Body of pancreas (tissue), 4 donors: ENCODE measurements at regions not wholly inside any gene's neighbourhood (a gene's known extent, or its start where the extent isn't known, plus 50 kb on each side); places are given as distances from the start of the nearest gene placed in this dataset.

Source experiments
- ATAC-seq: fragments of 150-250 bp; one replicate; pipeline ENCODE4 v1.9.1; 2016
- DNase-seq, 4 donors: peaks; one replicate each; pipeline ENCODE4 v3.0.0-alpha.2; 2019
- H3K27ac ChIP-seq, 4 donors: fragments of 200-600 bp; sonication (generic); 1 replicate in 3 of 4; 2 replicates in 1 of 4; pipeline versions ENCODE4 v1.5.1 to v1.6.1; 2016 to 2019; ENCODE audit warnings: mild to moderate bottlenecking in 1 of 4, mixed read lengths in 1 of 4, moderate library complexity in 1 of 4
- H3K27me3 ChIP-seq, 2 donors: fragments of 200-600 bp; sonication (generic); one replicate each; pipeline ENCODE4 v1.6.0; 2016; ENCODE audit warnings: mild to moderate bottlenecking in 1 of 2
- H3K36me3 ChIP-seq, 2 donors: fragments of 200-600 bp; sonication (generic); replicated peaks in 1 of 2; 2 replicates each; pipeline ENCODE4 v1.5.1; 2016; ENCODE audit warnings: low read depth in 2 of 2; ENCODE audit not compliant: insufficient read depth in 1 of 2
- H3K4me1 ChIP-seq: fragments of 200-600 bp; sonication (generic); one replicate; pipeline ENCODE4 v1.6.0; 2016
- H3K4me3 ChIP-seq, 2 donors: fragments of 200-600 bp; sonication (generic); 1 replicate in 1 of 2; 2 replicates in 1 of 2; pipeline ENCODE4 v1.5.1; 2016 to 2019
- H3K9me3 ChIP-seq, 3 donors: fragments of 200-600 bp; sonication (generic); 1 replicate in 2 of 3; 2 replicates in 1 of 3; pipeline ENCODE4 v1.5.1; 2016
- CTCF ChIP-seq, 7 experiments: fragments of 450-650 bp in 4 of 7; fragments of 200-600 bp in 3 of 7; sonication (generic) in 3 of 7; IDR thresholded peaks; one replicate each; pipeline ENCODE4 v1.5.1; 2016 to 2019; ENCODE audit warnings: antibody characterized with exemption in 7 of 7
- POLR2A ChIP-seq, 3 donors: fragments of 450-650 bp; IDR thresholded peaks; one replicate each; pipeline ENCODE4 v1.6.1; 2016; ENCODE audit warnings: antibody characterized with exemption in 3 of 3, mild to moderate bottlenecking in 2 of 3
- WGBS, 2 donors: methylation state at CpG; one replicate each; pipeline ENCODE4 v1.1.5; 2017; 5-methylcytosine and 5-hydroxymethylcytosine counted together
- intact Hi-C: fragments of 100-400 bp; cut with DNase I; formaldehyde crosslinking; loops from one replicate; pipeline ENCODE4 v1.15.1; 2023

GRCh38 chr3:5270666-5271371 is 83.3 kb downstream of the EDEM1 start:
- DNase-seq (no peak), ATAC-seq (no peak)
- 73 to 76% methylated on average over 9 of the region's 9 CpGs for WGBS, 2 donors
- no peaks in the 10 kb centered on the region for H3K4me1 ChIP-seq
- H3K27ac ChIP-seq: no peak overlapping the region
- H3K9me3 ChIP-seq: no peaks in the 10 kb centered on the region
- intact Hi-C loops: no loop called here
- no peaks in the 10 kb centered on the region for H3K27me3 ChIP-seq
- no peak overlapping the region for H3K4me3 ChIP-seq
- TF ChIP-seq CTCF (IDR thresholded peaks at IDR 0.05): no peak
- TF ChIP-seq POLR2A (IDR thresholded peaks at IDR 0.05): no peak
- no peaks in the 10 kb centered on the region for H3K36me3 ChIP-seq

- H3K27me3 ChIP-seq: no peaks in the 10 kb centered on the region
- no peak for TF ChIP-seq CTCF (IDR thresholded peaks at IDR 0.05)
- TF ChIP-seq POLR2A (IDR thresholded peaks at IDR 0.05): no peak
- H3K9me3 ChIP-seq: no peaks in the 10 kb centered on the region
- H3K4me1 ChIP-seq: no peaks in the 10 kb centered on the region
- DNase-seq (no peak), ATAC-seq (no peak)
- intact Hi-C loops: no loop called here
- no peak overlapping the region for H3K4me3 ChIP-seq
- H3K27ac ChIP-seq: no peak overlapping the region
- WGBS, 2 donors: 81 to 83% methylated on average over 4 of the region's 4 CpGs
- H3K36me3 ChIP-seq: no peaks in the 10 kb centered on the region
These were observed 83.8 kb downstream of the EDEM1 start for GRCh38 chr3:5271372-5271683.

- H3K9me3 ChIP-seq: no peaks in the 10 kb centered on the region
- intact Hi-C loops: no loop called here
- no peaks in the 10 kb centered on the region for H3K4me1 ChIP-seq
- no peak for TF ChIP-seq POLR2A (IDR thresholded peaks at IDR 0.05)
- no peak for TF ChIP-seq CTCF (IDR thresholded peaks at IDR 0.05)
- no peak overlapping the region for H3K27ac ChIP-seq
- H3K4me3 ChIP-seq: no peak overlapping the region
- 35 to 38% methylated on average over 4 of the region's 4 CpGs for WGBS, 2 donors
- DNase-seq: no peak
- no peak for ATAC-seq
- H3K36me3 ChIP-seq: no peaks in the 10 kb centered on the region
- no peaks in the 10 kb centered on the region for H3K27me3 ChIP-seq
These were observed 84.9 kb downstream of the EDEM1 start for GRCh38 chr3:5272387-5272786.

- DNase-seq: no peak
- Histone ChIP-seq H3K9me3 (no peaks in the 10 kb centered on the region), H3K27me3 (no peaks in the 10 kb centered on the region), H3K27ac (no peak overlapping the region), H3K4me1 (no peaks in the 10 kb centered on the region), H3K36me3 (no peaks in the 10 kb centered on the region), H3K4me3 (no peak overlapping the region)
- TF ChIP-seq CTCF (IDR thresholded peaks at IDR 0.05): no peak
- TF ChIP-seq POLR2A (IDR thresholded peaks at IDR 0.05): no peak
- intact Hi-C loops: no loop called here
- 55 to 75% methylated on average over 1 of the region's 1 CpG for WGBS, 2 donors
- ATAC-seq: no peak
These were observed 86.6 kb downstream of the EDEM1 start for GRCh38 chr3:5274091-5274490.

- 35 to 45% methylated on average over 2 of the region's 2 CpGs for WGBS, 2 donors
- no peak overlapping the region for H3K4me3 ChIP-seq
- H3K27ac ChIP-seq: no peak overlapping the region
- no peaks in the 10 kb centered on the region for H3K4me1 ChIP-seq
- no peaks in the 10 kb centered on the region for H3K36me3 ChIP-seq
- no peaks in the 10 kb centered on the region for H3K27me3 ChIP-seq
- no peaks in the 10 kb centered on the region for H3K9me3 ChIP-seq
- ATAC-seq: no peak
- TF ChIP-seq CTCF (IDR thresholded peaks at IDR 0.05): no peak
- TF ChIP-seq POLR2A (IDR thresholded peaks at IDR 0.05): no peak
- no peak for DNase-seq
- intact Hi-C loops: no loop called here
These were observed 88.0 kb downstream of the EDEM1 start for GRCh38 chr3:5275529-5275928.
